Activated naive CD4-positive, alpha-beta T cell treated with anti-CD3 and anti-CD28 coated beads for 36 hours (primary cell): ENCODE measurements at regions not wholly inside any gene's neighbourhood (a gene's known extent, or its start where the extent isn't known, plus 50 kb on each side); places are given as distances from the start of the nearest gene placed in this dataset.

Experiments
- CTCF ChIA-PET: fragments of 350-600 bp; sonication (Branson Sonifier 250); formaldehyde crosslinking; loops from one replicate; lab custom pipeline; 2021; ENCODE audit warnings: antibody characterized with exemption; lab: Charles Lee
- DNase-seq: peaks from one replicate; pipeline ENCODE4 v3.0.0-alpha.2; 2020
- H3K27ac Mint-ChIP-seq: one replicate; pipeline ENCODE4 v1.8.0; 2021; ENCODE audit warnings: mild to moderate bottlenecking, mixed read lengths
- H3K27me3 Mint-ChIP-seq: one replicate; pipeline ENCODE4 v1.8.0; 2021; ENCODE audit warnings: low read depth, mixed read lengths
- H3K36me3 Mint-ChIP-seq: one replicate; pipeline ENCODE4 v1.8.0; 2021; ENCODE audit warnings: low read depth, mixed read lengths
- H3K4me1 Mint-ChIP-seq: one replicate; pipeline ENCODE4 v1.8.0; 2021; ENCODE audit warnings: low read depth, mixed read lengths
- H3K4me3 Mint-ChIP-seq: one replicate; pipeline ENCODE4 v1.8.0; 2021; ENCODE audit warnings: mild to moderate bottlenecking, moderate library complexity, mixed read lengths
- H3K9me3 Mint-ChIP-seq: one replicate; pipeline ENCODE4 v1.8.0; 2021; ENCODE audit warnings: mixed read lengths
- intact Hi-C: fragments of 100-400 bp; cut with micrococcal nuclease; formaldehyde crosslinking; loops from one replicate; pipeline ENCODE4 v1.15.1; 2023

- H3K27ac Mint-ChIP-seq = no peak overlapping the region
- H3K4me1 Mint-ChIP-seq = no peaks in the 10 kb centered on the region
- H3K9me3 Mint-ChIP-seq = no peaks in the 10 kb centered on the region
- DNase-seq = no peak
- no peaks in the 10 kb centered on the region for H3K27me3 Mint-ChIP-seq
- CTCF ChIA-PET = no interaction called here
- no peaks in the 10 kb centered on the region for H3K36me3 Mint-ChIP-seq
- H3K4me3 Mint-ChIP-seq = no peak overlapping the region
- intact Hi-C loops = no loop called here
Observed at GRCh38 chr5:56459394-56460194, 226.5 kb upstream of the ANKRD55 start.

GRCh38 chr5:56457887-56458812 lies 225.0 kb upstream of the ANKRD55 start:
- Mint-ChIP-seq H3K27me3 (no peaks in the 10 kb centered on the region), H3K9me3 (no peaks in the 10 kb centered on the region), H3K4me3 (no peak overlapping the region), H3K27ac (peak overlapping the region; percentile 38), H3K36me3 (no peaks in the 10 kb centered on the region), H3K4me1 (no peaks in the 10 kb centered on the region)
- intact Hi-C loops = no loop called here
- no peak for DNase-seq
- CTCF ChIA-PET = no interaction called here

GRCh38 chr5:56456002-56456401 lies 222.9 kb upstream of the ANKRD55 start:
- Mint-ChIP-seq H3K36me3 (no peaks in the 10 kb centered on the region), H3K9me3 (no peaks in the 10 kb centered on the region), H3K4me1 (no peaks in the 10 kb centered on the region), H3K27me3 (no peaks in the 10 kb centered on the region), H3K27ac (no peak overlapping the region), H3K4me3 (no peak overlapping the region)
- no peak for DNase-seq
- CTCF ChIA-PET = no interaction called here
- intact Hi-C loops = no loop called here

DNA sequence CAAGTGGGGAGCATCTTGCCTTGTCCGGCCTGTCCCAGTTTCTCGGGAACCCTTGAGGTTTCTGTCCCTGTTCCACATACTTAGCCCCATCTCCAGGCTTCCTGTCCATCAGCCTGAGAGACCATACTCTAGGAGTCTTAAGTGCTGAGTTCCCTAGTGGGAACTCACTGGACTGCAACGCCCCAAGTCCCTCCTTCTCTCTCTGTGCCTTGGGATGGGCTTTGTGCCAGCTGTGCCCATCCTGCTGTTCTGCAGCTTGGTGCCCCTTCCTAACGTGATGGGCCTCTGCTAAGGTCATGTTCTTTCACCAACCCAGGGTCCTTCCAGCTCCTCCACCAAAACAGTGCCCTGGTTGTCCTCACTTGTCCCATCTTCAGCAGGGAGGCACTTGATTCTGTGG lies 222.3 kb upstream of the ANKRD55 start:
- intact Hi-C loops = no loop called here
- no peaks in the 10 kb centered on the region for H3K9me3 Mint-ChIP-seq
- H3K27me3 Mint-ChIP-seq = no peaks in the 10 kb centered on the region
- DNase-seq = no peak
- no peaks in the 10 kb centered on the region for H3K4me1 Mint-ChIP-seq
- no peak overlapping the region for H3K27ac Mint-ChIP-seq
- no peaks in the 10 kb centered on the region for H3K36me3 Mint-ChIP-seq
- CTCF ChIA-PET = no interaction called here
- no peak overlapping the region for H3K4me3 Mint-ChIP-seq

DNA sequence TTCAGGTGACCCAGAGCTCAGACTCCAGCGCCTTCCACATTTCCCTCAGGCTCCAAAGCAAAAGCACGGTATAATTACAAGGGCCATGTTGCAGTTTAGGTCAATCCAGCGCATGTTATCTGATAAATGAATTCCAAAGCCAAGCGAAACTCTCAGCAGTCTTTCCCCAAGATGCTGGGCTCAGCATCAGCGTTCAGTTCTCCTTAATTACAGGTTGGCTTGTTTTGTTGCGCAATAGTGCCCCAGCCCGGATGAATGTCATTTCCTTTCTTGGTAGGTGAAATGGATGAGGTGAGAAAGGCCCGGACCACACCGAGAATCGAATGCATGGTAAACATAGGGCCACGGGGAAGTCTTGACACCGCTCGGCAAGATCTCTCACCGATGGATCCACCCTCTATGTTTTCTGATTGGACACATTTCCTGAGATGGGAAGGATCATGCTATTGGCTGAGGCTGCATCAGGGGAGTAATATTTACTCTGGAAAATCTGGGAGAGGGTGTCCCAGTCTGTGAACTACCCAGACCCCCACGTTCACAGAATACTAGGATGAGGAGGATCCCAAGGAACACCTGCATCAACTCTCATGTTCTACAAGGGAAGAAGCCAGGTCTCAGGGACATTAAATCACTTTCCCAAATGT lies 221.2 kb upstream of the ANKRD55 start:
- Mint-ChIP-seq H3K27ac (no peak overlapping the region), H3K9me3 (no peaks in the 10 kb centered on the region), H3K4me3 (no peak overlapping the region), H3K27me3 (no peaks in the 10 kb centered on the region), H3K4me1 (no peaks in the 10 kb centered on the region), H3K36me3 (no peaks in the 10 kb centered on the region)
- DNase-seq = peak; percentile 61
- CTCF ChIA-PET = interaction anchor here (1.0 kb wide), 1 partner anchor 19 kb away, joined by 4 read pairs; no protein-coding TSS in a partner anchor
- intact Hi-C loops = no loop called here

DNA sequence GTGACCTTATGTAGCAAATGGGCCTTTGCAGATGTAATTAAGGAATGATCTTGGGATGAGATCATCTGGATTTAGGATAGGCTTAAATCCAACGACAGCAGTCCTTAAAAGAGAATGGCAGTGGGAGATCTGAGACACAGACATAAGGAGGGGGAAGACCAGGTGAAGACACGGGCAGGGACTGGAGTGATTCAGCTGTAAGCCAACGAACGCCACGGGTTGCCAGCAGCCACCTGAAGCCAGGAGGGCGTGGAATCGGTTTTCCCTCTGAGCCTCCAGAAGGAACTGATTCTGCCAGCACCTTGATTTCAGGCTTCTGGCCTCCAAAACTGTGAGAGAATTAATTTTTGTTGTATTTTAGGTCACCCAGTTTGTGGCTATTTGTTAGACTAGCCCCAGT lies 218.6 kb upstream of the ANKRD55 start:
- intact Hi-C loops = no loop called here
- Mint-ChIP-seq H3K27ac (no peak overlapping the region), H3K4me3 (no peak overlapping the region), H3K4me1 (no peaks in the 10 kb centered on the region), H3K9me3 (no peaks in the 10 kb centered on the region), H3K36me3 (no peaks in the 10 kb centered on the region), H3K27me3 (no peaks in the 10 kb centered on the region)
- CTCF ChIA-PET = no interaction called here
- DNase-seq = no peak

DNA sequence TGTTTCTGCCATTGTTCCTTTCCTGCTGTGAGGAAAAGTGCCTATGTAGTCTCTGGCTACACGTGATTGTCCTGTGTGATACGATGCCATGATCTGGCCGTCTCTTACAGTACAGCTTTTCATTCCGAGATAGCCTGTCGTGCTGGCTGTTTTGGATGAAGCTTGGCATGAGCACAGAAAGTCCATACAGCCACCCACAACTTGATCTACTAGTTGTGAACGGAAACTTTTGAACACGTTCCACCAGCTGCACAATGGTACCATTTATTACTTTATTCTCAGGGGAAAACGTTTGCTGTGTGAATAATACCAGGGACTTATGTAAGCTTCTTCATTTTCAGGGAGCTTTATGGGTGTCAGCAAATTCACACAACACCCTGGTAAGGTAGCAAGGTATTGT lies 217.6 kb upstream of the ANKRD55 start:
- intact Hi-C loops = no loop called here
- CTCF ChIA-PET = no interaction called here
- no peak overlapping the region for H3K27ac Mint-ChIP-seq

GRCh38 chr5:56449071-56449640 lies 216.0 kb upstream of the ANKRD55 start:
- intact Hi-C loops = no loop called here
- Mint-ChIP-seq H3K27me3 (no peaks in the 10 kb centered on the region), H3K4me3 (no peak overlapping the region), H3K36me3 (no peaks in the 10 kb centered on the region), H3K9me3 (no peaks in the 10 kb centered on the region), H3K27ac (no peak overlapping the region), H3K4me1 (no peaks in the 10 kb centered on the region)
- no peak for DNase-seq
- CTCF ChIA-PET = interaction anchor here (0.6 kb wide), 1 partner anchor 221 kb away, joined by 4 read pairs; no protein-coding TSS in a partner anchor

More for the DNA sequence above, 217.6 kb upstream of the ANKRD55 start:
- H3K36me3 Mint-ChIP-seq = no peaks in the 10 kb centered on the region
- no peaks in the 10 kb centered on the region for H3K9me3 Mint-ChIP-seq
- H3K4me3 Mint-ChIP-seq = no peak overlapping the region
- no peaks in the 10 kb centered on the region for H3K4me1 Mint-ChIP-seq
- H3K27me3 Mint-ChIP-seq = no peaks in the 10 kb centered on the region
- no peak for DNase-seq

DNA sequence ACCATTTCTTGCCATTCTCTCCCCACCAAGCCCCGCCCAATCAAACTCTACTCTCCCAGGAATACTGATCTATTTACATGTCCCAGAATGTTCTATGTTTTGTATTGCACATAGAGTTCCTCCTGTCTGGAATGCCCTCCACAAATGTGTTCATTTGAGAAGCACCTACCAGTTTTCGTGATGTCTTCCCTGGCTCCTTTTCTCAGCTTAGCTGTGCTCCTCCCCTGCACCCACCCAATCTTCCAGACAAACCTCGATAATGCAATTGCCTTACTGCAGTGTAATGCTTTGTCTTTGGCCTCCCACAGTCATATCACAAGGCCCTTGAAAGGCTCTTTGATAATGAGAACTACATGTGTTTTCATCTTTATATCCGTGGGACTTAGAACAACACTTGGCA lies 214.5 kb upstream of the ANKRD55 start:
- CTCF ChIA-PET = no interaction called here
- H3K36me3 Mint-ChIP-seq = no peaks in the 10 kb centered on the region
- no peaks in the 10 kb centered on the region for H3K9me3 Mint-ChIP-seq
- no peak for DNase-seq
- no peaks in the 10 kb centered on the region for H3K27me3 Mint-ChIP-seq
- no peak overlapping the region for H3K27ac Mint-ChIP-seq
- intact Hi-C loops = no loop called here
- H3K4me1 Mint-ChIP-seq = no peaks in the 10 kb centered on the region
- H3K4me3 Mint-ChIP-seq = no peak overlapping the region

- Mint-ChIP-seq H3K9me3 (no peaks in the 10 kb centered on the region), H3K36me3 (no peaks in the 10 kb centered on the region), H3K27ac (no peak overlapping the region), H3K27me3 (no peaks in the 10 kb centered on the region), H3K4me1 (no peaks in the 10 kb centered on the region), H3K4me3 (no peak overlapping the region)
- CTCF ChIA-PET = no interaction called here
- DNase-seq = no peak
- intact Hi-C loops = no loop called here
Observed at GRCh38 chr5:56447232-56447631, 214.1 kb upstream of the ANKRD55 start.

- H3K4me1 Mint-ChIP-seq = no peaks in the 10 kb centered on the region
- H3K27me3 Mint-ChIP-seq = no peaks in the 10 kb centered on the region
- H3K4me3 Mint-ChIP-seq = no peak overlapping the region
- H3K9me3 Mint-ChIP-seq = no peaks in the 10 kb centered on the region
- H3K27ac Mint-ChIP-seq = no peak overlapping the region
- intact Hi-C loops = no loop called here
- CTCF ChIA-PET = no interaction called here
- no peak for DNase-seq
- H3K36me3 Mint-ChIP-seq = no peaks in the 10 kb centered on the region
Observed at GRCh38 chr5:56446728-56447127, 213.6 kb upstream of the ANKRD55 start.

DNA sequence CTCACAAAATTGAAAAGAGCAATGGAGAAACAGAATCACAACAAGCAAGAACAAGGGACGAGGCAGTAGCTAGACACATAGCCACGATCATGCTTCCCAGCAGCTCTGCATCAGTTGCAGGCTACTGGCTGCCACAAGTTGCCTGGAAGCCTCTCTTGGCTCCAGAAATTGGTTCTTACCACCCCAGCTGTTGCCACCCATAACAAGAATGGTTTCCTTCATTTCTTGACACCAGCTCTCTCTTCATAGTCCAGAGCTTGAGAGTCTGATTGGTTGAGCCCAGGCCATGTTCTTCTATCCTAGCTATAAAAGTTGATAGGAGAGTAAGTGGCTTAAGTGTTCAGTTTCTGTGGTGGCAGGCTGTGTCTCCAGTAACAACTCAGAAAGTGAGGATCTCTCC lies 210.7 kb upstream of the ANKRD55 start:
- Mint-ChIP-seq H3K27me3 (no peaks in the 10 kb centered on the region), H3K4me3 (no peak overlapping the region), H3K4me1 (no peaks in the 10 kb centered on the region), H3K27ac (no peak overlapping the region), H3K36me3 (no peaks in the 10 kb centered on the region), H3K9me3 (no peaks in the 10 kb centered on the region)
- DNase-seq = no peak
- intact Hi-C loops = no loop called here
- CTCF ChIA-PET = no interaction called here
